Bone marrow (tissue), 2 donors: ENCODE measurements at regions not wholly inside any gene's neighbourhood (a gene's known extent, or its start where the extent isn't known, plus 50 kb on each side); places are given as distances from the start of the nearest gene placed in this dataset.
"Not testable (repeated sequence)": the region's sequence is repeated elsewhere in the genome, so short reads cannot be mapped to it uniquely, and the experiment has no call there.

Experiments
- DNase-seq, 2 donors: peaks; one replicate each; lab custom pipeline; 2025; lab: John Stamatoyannopoulos, UW

GRCh38 chr3:5543047-5543446, 355.5 kb downstream of the EDEM1 start:
- DNase-seq, result no peak

- DNase-seq, result no peak
Measured at GRCh38 chr3:5545719-5546118, 358.2 kb downstream of the EDEM1 start.

GRCh38 chr3:5553203-5553602, 365.7 kb downstream of the EDEM1 start:
- no peak for DNase-seq

GRCh38 chr3:5554245-5554747, 366.8 kb downstream of the EDEM1 start:
- no peak for DNase-seq

- no peak for DNase-seq
Measured at GRCh38 chr3:5560199-5560598, 372.7 kb downstream of the EDEM1 start.

- DNase-seq, result no peak
Measured at GRCh38 chr3:5563537-5564277, 376.2 kb downstream of the EDEM1 start.

- DNase-seq, result no peak
Measured at GRCh38 chr3:5564278-5564666, 376.8 kb downstream of the EDEM1 start.

GRCh38 chr3:5565026-5565425, 377.5 kb downstream of the EDEM1 start:
- peak in 1 of 2 donors; percentile 3 for DNase-seq

- DNase-seq, result no peak
Measured at GRCh38 chr3:5567113-5567512, 379.6 kb downstream of the EDEM1 start.

GRCh38 chr3:5568451-5568850, 380.9 kb downstream of the EDEM1 start:
- no peak for DNase-seq

- DNase-seq, result no peak
Measured at GRCh38 chr3:5569152-5569551, 381.6 kb downstream of the EDEM1 start.

- DNase-seq, result no peak
Measured at GRCh38 chr3:5572168-5572567, 384.7 kb downstream of the EDEM1 start.

GRCh38 chr3:5576277-5577011, 388.9 kb downstream of the EDEM1 start:
- no peak for DNase-seq

- DNase-seq, result no peak
Measured at GRCh38 chr3:5579139-5579602, 391.7 kb downstream of the EDEM1 start.

GRCh38 chr3:5579946-5580345, 392.4 kb downstream of the EDEM1 start:
- no peak for DNase-seq

- DNase-seq, result no peak
Measured at GRCh38 chr3:5580826-5581225, 393.3 kb downstream of the EDEM1 start.

- no peak for DNase-seq
Measured at GRCh38 chr3:5581743-5582142, 394.2 kb downstream of the EDEM1 start.

GRCh38 chr3:5583920-5584319, 396.4 kb downstream of the EDEM1 start:
- no peak for DNase-seq

- DNase-seq, result no peak
Measured at GRCh38 chr3:5585085-5585484, 397.6 kb downstream of the EDEM1 start.

GRCh38 chr3:5606884-5607472, 419.5 kb downstream of the EDEM1 start:
- no peak for DNase-seq

GRCh38 chr3:5607581-5607980, 420.1 kb downstream of the EDEM1 start:
- DNase-seq, result no peak

GRCh38 chr3:5608971-5609370, 421.5 kb downstream of the EDEM1 start:
- not testable (repeated sequence) for DNase-seq

GRCh38 chr3:5613599-5613998, 426.1 kb downstream of the EDEM1 start:
- no peak for DNase-seq
